GM21360 (cell line): ENCODE measurements at regions not wholly inside any gene's neighbourhood (a gene's known extent, or its start where the extent isn't known, plus 50 kb on each side); places are given as distances from the start of the nearest gene placed in this dataset.
A peak's percentile ranks its signal among the peaks of the same experiment; 100 is the strongest.
"Not testable (repeated sequence)": the region's sequence is repeated elsewhere in the genome, so short reads cannot be mapped to it uniquely, and the experiment has no call there.

ENCODE experiments used
- ATAC-seq: cut with Tn5 transposase; IDR thresholded peaks from one replicate; pipeline ENCODE4 v1.9.1; 2021; ENCODE audit warnings: mild to moderate bottlenecking, moderate library complexity; ENCODE audit not compliant: unreplicated experiment

DNA sequence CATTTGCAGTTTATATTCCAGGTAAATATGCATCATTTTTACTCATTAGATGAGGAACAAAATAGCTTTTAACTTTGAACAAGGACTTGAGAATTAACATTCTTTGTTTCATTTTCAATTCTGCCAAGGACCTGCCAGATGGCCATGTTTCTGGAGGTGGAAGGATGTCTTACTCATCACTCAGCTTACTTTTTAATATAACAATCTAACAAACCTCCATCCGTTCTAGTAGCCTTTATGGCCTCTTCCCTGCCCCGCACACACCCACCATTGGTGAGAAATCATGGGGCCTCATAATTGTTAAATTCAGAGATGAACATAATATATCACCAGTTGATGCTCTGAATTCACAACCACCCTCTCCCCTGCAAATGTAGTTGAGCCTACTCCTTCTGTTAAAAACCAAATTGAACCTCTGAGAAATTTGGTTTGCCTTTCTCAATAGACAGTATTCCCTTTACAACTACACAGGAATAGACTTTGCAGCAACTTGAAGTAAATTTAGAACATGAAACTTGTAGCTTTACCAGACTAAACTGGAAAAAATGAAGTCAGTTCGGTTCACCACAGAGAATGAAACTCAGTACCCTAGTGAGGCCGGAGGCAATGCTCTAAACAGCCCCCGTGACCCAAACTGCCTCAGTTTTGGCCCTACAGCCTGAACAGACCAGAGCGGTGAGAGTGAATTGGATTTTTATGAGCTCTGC lies 50.1 kb upstream of the ACSL4 start:
- peak; percentile 81 for ATAC-seq

DNA sequence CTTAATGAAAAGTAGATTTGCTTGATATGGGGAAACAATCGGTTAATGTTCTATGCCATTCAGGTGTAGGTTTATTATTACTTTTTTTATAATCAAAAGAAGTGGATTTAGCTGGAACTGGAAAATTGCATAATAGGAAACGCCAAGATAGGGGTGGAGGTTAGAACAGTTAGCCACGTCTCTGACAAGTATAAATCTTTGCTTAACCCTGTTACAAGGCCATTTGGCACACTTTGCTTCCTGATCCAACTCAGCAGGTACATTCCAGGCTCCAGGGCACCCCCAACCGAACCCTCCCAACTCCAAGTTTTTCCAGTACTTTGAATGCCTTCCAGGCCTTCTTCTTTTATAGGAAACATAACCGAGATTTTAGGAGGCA lies 50.6 kb upstream of the ACSL4 start:
- ATAC-seq, result no peak

DNA sequence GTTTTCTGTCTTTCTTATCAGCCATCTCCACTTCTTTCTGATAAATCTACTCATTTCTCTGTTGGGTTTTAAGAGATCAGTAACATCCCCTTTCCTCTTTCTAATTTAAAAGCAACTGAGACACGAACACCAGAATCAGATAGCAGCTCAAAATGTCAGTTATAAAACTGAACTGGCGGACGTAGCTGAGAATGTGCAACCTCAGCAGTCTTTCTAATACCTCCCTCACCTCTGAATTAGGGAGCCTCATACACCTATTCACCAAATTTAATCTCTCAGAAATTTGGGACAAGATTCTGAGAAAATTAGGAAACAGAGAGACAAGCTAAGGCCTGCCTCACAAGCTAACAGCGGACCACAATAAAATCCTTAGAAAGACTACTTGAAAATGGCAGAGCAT lies 52.0 kb upstream of the ACSL4 start:
- ATAC-seq, result no peak

DNA sequence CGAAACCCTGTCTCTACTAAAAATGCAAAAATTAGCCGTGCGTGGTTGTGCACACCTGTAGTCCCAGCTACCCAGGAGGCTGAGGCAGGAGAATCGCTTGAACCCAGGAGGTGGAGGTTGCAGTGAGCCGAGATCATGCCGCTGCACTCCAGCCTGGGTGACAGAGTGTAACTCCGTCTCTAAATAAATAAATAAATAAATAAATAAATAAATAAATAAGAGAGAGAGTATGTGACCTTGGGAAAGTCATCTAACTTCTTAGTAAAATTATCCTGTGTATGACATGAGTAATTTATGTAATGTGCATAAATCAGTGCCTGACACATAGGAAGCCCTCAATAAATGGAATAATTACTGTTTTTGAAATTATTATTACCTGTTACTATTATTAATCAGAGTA lies 57.5 kb upstream of the ACSL4 start:
- ATAC-seq, result not testable (repeated sequence)

DNA sequence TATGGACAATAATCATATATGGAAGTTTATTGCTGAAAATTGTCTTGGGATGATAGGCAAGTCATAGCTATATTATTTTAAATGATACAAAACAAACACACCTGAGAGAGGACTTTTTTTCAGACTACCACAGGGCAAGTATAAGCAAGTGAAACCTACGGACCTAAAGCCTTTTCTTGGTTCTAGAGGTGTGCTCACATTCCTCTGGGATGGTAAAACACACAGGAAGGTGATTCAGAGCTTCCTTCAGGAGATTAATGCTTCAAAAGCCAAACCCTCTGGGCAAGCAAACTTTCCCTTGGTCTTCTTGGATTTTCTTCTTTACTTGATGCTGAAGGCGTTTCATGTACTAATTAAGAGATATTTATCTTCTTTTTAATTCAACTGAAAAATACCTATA lies 60.1 kb upstream of the ACSL4 start:
- no peak for ATAC-seq

DNA sequence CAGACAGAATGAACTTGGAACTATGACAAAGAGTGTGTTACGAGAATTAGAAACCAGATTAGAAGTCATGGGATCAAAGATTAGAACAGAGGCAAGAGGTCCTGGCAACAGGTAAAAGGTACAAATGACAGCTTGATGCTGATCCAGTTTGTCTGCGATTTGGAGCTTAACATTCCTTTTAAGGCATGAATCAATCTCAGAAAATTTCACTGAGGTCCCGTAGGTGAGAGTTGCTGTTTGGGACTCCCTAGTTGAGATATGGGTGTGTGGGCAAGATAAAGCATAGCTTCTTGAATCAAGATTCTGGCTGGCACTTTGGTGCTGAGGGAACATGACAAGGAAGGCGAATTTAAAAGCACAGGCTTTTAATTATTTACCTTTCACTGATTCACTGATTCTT lies 62.6 kb upstream of the ACSL4 start:
- ATAC-seq, result no peak

DNA sequence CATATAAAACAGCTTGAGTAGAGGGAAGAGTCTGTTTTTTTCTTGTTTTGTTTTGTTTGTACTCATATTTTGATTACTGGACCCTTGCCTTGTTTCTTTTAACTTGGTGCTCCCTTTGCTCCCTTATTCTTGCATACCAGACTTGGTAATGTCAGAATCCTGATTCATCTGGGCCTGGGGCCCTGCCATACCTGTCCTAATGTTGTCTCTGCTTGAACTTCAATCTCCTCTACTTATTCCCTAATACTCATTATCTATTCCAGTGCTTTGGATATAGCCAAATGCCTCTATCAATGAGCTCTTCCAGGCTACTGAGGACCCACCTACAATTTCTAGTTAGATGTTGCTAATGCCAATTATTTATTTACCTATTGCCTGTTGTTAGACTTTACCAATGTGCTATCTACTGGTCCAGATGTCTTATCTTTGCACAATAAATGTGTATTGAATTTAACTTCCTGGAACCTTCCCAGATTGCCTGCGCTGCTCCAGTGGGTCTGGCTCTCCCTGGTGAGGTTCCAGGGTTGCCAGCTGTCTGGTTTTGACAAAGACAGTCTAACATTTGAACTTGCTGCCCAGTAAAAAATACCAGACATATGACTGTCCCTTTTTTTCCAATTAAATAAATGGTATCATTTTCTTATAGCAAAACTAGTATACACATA lies 64.4 kb upstream of the ACSL4 start:
- ATAC-seq, result no peak

DNA sequence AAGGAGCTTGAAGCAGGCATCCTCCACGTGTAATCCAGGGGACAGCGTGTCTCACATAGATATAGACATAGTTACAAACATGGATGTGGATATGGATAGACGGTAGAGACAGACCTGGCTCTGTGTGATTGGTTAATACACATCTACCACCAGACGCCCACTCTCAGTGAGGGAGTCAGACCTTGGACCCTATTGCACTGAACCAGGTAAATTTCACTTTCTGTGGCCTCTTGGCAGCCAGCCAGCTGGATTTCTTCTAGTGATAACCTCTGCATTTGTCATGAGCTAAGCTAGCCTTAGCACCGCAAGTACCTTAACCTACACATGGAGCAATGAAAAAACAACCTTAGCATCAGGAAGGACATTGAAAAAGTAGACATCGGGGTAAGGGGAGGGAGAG lies 79.2 kb upstream of the ACSL4 start:
- no peak for ATAC-seq

DNA sequence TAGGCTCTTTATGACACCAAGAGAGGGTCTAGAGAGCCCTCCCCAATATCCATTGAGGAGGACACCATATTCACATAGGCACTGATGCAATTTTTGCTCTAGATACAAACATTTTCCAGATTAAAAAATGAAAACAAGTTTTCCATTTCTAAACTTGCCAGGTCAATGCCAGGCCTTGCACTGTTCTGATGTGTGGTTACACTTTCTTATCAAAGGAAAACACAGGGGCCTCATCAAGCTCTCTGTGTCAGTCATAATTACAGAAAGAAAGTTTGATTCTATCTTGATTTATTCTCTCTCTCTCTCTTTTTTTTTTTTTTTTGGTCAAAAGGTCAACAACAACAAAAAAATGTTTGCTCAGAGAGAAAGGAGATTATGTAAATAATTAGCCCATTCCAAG lies 80.2 kb upstream of the ACSL4 start:
- no peak for ATAC-seq

DNA sequence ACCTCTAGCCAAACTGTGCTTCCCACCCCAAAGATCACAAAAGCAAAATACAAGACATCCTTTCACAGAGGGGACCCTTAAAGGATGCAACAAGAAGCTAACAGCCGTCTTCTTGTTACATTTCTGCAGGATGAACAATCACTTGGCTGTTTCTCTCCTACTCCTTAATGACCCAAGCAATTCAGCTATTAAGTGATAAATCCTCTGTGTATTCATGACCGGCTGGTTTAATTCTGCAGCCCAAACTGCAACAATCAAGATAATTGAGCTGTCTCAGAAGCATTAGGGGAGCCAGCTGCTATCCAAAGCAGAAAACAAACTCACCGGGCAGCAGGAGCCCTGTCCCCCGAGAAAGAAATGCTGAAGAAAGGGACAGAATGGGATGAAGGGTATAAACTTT lies 85.9 kb upstream of the ACSL4 start:
- ATAC-seq, result no peak

DNA sequence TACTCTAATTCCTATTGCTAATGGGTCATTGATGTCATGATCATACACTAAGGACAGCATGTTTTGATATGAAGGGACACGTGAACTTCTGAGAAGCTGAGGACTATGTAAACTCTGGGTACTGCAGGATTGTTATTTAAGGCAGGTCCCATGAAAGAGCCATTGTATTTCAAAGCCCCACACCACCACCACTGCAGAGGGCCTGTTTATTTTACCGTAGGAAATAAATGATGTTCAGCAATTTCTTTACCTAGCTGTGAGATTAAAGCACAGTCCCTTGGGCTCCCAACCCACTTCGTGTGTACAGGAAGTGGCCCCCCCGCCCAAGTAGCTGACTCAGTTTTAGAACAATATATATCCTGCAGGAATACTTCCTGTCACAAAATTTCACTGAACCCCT lies 89.8 kb upstream of the ACSL4 start:
- ATAC-seq, result no peak

DNA sequence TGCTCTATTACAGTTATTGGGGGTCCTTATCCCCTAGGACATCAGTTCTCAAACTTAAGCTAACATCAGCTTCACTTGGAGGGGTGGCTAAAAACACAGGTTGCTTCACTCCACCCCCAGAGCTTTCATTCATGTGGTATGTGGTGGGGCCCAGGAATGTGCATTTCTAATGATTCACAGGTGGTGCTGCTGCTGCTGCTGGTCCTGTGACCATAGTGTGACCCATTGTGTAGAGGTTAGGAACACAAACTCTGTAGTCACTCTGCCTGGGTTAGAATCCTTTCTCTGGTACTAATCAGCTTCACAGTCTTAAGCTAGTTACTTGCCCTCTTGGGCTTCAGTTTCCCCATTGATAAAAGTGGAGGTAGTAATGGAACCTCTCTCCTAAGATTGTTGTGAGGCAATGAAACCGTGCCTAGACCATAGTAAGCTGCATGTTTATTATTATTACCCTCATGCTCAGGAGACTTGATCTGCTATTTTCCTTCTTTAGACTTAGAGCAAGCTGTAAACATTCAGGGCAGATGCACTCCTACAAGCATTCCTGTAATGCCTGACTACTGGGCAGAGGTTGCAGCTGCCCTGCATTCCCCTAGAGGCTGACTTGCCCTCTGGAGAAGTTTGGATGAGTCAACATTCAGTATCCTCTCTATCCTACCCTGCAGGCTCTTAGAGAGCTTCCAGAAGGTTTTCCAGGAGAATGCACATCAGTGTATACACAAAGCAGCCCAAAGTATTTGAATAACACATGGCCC lies 94.1 kb upstream of the ACSL4 start:
- ATAC-seq, result no peak

DNA sequence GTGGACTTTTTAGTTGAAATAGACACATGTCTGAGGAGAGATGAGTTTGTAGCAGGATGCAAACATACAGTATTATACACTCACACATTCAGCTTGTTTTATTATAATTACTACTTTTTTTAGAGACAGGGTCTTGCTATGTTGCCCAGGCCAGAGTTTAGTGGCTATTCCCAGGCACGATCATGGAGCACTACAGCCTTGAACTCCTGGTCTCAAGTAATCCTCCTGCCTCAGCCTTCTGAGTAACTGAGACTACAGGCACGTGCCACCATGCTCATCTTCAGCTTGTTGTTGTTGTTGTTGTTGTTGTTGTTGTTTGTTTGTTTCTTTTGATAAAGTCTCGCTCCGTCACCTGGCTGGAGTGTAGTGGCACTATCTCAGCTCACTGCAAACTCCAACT lies 94.7 kb upstream of the ACSL4 start:
- no peak for ATAC-seq

DNA sequence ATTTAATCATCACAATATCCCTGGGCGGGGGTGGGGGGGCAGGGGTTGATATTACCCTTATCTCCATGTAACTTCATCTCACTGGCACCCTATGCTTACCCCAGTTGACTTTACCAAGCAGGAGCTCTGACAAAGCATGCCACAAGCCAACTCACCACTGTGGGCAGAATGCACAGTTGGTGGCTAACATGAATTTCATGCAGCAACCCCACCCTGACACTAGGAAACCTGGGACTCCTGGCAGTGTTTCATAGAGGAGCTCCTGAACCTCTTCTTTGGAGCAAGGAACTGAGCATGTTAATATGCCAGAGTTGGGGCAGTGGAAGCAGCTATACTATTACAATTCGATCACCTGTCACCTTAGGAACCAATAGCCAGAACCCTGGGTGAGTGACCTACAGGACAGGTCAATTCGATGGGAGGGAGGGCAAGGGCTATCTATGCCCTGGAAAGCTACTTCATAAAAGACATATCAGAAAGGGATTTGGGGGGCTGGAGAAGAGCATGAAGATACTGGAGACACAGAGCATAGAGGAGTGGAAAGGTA lies 97.2 kb upstream of the ACSL4 start:
- ATAC-seq, result no peak

DNA sequence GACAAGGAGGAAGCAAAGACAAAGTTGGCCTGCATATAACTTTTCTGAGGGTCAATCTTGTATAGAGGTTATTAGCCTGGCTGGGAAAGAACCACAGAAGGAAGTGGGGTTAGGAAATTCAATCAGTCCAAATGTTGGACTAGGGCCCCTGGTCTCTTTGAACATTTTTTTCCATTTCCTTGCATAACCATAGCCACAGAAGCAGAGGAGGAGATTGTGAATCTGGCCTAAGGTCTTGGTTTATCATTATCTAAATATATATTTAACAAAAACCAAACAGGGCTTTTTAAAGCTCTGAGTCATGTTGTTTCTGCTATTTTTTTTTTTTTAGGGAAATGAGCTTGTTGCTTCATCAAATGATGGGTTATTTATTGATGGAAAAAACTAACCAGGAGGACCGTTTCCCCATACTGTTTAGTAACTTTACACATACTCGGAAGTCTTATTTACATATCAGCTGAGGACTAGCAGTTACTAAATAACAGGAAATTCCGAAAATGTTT lies 97.7 kb upstream of the ACSL4 start:
- no peak for ATAC-seq

DNA sequence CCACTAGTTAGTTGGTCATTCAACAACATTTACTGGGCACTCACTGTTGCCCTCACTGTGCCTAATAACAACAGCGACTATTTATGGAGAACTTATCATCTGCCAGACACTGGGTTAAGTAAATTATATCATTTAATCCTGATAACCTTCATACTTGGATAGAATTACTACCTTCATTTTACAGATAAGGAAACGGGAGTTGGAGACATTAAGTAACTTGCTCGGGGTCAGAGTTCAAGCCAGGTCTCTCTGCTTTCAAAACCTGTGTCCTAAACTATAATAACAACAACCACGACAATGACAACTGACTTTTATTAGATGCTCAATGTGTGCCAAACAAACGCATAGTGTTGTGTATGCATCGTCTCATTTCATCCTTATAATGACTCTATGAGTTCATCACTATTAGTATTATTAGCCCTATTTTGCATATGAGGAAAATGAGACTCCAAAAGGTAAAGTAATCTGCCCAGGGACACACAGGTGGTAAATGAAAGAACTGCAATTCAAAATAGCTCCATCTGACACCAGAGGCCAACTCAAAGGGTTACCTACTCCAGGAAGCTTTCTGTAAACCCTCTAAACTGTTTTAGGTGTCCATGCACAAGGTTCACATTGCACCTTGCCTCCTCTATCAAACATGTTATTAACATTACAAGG lies 98.4 kb upstream of the ACSL4 start:
- no peak for ATAC-seq

DNA sequence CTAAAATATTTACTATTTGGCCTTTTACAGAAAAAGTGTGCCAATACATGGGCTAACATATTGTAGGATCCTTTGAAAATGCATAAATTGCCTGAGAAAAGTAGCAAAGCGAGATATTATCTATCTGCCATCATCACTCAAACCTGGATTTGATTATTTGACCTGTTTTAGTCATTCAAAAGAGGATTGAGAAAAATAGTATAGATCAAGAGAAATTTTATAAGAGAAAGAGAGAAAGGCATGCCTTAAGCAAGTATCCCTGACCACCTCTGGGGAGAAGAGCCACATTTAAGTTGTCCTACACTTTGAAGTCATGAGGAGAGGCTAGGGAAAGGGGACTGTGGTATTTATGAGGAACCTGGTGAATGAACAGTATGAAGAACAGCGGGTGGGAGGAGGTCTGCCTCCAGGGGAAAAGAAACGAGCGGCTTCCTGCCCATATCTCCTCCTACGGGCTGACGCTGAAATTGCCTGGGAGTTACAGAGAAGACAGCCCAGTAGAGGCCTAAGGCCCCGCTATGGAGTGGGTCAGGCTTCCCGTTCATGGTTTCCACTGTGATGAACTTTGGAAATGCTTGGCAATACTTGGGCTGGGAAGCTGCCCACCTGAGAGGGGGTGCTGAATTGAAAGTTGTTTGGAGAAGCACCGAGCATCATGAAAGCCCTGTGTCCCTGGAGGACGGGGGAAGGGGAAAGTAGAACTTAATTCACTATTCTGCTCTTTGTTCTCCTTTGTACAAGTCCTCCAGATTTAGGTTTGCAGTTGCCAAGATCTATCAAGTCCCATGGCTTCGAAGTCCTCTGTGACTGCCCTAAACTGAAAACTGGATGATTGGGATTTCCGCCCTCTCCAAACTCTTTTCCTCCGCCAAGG lies 106.9 kb upstream of the ACSL4 start:
- ATAC-seq, result no peak

DNA sequence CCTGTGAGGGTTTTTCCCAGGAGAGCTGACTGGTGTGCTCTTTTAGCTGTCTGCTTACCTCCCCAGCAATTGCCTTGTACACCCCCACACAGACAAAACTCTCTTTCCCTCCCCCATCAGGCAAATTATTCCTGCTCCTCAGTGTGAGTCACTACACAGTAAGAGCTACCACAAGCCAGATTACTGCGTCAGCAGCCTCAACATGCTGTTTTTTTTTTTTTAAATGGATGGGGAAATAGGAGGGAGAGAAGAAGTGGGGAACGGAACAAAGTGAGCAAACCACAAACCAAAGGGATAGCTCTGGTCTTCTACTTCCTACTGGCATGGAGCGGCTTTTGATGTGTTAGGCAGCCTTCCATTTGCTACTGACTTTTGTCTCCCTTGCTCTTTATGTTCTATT lies 107.5 kb upstream of the ACSL4 start:
- no peak for ATAC-seq

DNA sequence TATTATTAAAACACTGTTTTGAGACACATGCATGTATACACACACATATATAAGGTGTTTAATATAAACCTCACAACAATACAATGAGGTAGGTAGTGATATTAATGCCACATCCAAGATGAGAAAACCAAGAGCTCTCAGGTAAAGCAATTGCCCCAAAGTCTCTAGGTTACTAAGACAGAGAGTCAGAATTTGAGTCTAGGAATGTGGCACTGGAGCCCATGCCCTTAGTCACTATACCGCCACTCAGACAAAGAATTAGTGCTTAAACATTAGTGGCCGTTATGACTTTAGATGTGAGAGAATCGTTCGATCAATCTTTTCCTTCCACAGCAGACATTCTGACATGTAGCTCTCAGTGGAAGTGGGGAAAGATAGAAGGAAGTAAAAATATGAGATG lies 108.2 kb upstream of the ACSL4 start:
- ATAC-seq, result no peak

DNA sequence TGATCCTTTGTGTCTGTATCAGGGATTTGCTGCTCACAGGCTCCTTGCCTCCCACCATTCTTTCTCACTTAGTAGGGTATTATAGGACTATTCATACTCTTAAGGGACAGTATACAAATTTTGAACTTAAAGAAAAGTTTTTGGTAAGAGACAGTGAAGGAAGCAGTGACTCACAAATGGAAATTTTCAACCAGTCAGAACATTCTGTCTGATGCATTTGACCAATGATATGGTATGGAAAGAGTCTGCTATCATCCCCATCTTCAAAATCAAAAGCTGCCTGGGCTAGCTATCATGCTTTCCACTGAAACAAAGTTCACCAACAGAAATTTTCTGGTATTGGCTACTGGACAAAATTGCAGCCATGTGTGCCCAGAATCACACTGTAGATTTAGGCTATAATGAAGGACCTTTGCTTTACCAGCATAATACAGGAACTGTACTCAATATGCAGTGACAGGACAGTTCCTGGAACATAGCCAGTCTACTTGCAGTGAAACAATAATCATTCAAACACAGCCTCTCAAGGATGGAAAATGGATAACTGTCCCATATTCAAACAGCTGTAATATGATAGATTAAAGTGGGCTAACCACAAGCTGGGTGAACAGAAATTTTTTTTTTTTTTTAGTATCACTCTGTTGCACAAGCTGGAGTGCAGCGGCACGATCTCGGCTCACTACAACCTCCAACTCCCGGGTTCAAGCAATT lies 109.0 kb upstream of the ACSL4 start:
- no peak for ATAC-seq
